Mucosa of rectum (tissue), 2 donors: ENCODE measurements at regions not wholly inside any gene's neighbourhood (a gene's known extent, or its start where the extent isn't known, plus 50 kb on each side); places are given as distances from the start of the nearest gene placed in this dataset.

Experiments
- H3K27ac ChIP-seq, 2 donors: one replicate each; pipeline ENCODE4 v1.7.0; 2013; ENCODE audit warnings: inconsistent platforms in 2 of 2, low read depth in 2 of 2, low read length in 2 of 2
- H3K27me3 ChIP-seq, 2 donors: one replicate each; pipeline ENCODE4 v1.7.0; 2013; ENCODE audit warnings: low read length in 2 of 2; ENCODE audit not compliant: control insufficient read depth in 2 of 2, insufficient read depth in 2 of 2
- H3K36me3 ChIP-seq, 2 donors: one replicate each; pipeline ENCODE4 v1.7.0; 2013; ENCODE audit warnings: low read length in 2 of 2; ENCODE audit not compliant: control insufficient read depth in 2 of 2, insufficient read depth in 2 of 2
- H3K4me1 ChIP-seq, 2 donors: one replicate each; pipeline ENCODE4 v1.7.0; 2013; ENCODE audit warnings: low read length in 2 of 2, mild to moderate bottlenecking in 1 of 2; ENCODE audit not compliant: control insufficient read depth in 2 of 2, insufficient read depth in 2 of 2
- H3K4me3 ChIP-seq, 2 donors: one replicate each; pipeline ENCODE4 v1.7.0; 2013; ENCODE audit warnings: low read length in 2 of 2
- H3K9ac ChIP-seq, 2 donors: one replicate each; pipeline ENCODE4 v1.7.0; 2013; ENCODE audit warnings: low read length in 2 of 2, low read depth in 1 of 2, mild to moderate bottlenecking in 1 of 2
- H3K9me3 ChIP-seq, 2 donors: one replicate each; pipeline ENCODE4 v1.7.0; 2013; ENCODE audit warnings: low read length in 2 of 2; ENCODE audit not compliant: control insufficient read depth in 2 of 2
- donor health status: healthy.
- donor health status: Normal muscosa, but diverticular disease.

- no peaks in the 10 kb centered on the region for H3K36me3 ChIP-seq
- H3K9ac ChIP-seq, result no peak overlapping the region
- H3K9me3 ChIP-seq, result no peaks in the 10 kb centered on the region
- no peaks in the 10 kb centered on the region for H3K4me1 ChIP-seq
- no peak overlapping the region for H3K4me3 ChIP-seq
- no peak overlapping the region for H3K27ac ChIP-seq
- H3K27me3 ChIP-seq, result no peaks in the 10 kb centered on the region
These were observed 467.7 kb upstream of the MEF2C start for GRCh38 chr5:89350684-89351083.

- Histone ChIP-seq H3K27me3 (no peaks in the 10 kb centered on the region), H3K9me3 (no peaks in the 10 kb centered on the region), H3K4me3 (no peak overlapping the region), H3K27ac (no peak overlapping the region), H3K36me3 (no peaks in the 10 kb centered on the region), H3K4me1 (no peaks in the 10 kb centered on the region), H3K9ac (no peak overlapping the region)
These were observed 466.4 kb upstream of the MEF2C start for GRCh38 chr5:89349246-89349980.

DNA sequence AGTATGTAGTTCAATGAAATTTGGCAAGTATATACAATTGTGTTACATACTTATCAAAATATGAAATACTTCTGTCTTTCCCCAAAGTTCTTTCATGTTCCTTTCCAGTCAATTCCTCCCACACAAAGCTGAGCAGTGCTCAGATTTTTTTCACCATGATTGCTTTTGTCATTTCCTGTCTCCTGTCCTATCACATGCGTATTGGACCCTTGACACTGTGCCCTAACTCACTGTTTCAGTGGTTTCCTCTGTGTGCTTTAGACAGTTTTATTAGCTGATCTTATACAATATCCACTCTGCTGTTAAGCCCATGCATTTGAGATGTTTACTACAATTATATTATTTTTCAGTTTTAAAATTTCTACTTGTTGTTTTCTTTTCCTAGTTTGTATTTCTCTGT, 463.6 kb upstream of the MEF2C start:
- Histone ChIP-seq H3K27ac (no peak overlapping the region), H3K9ac (no peak overlapping the region), H3K9me3 (no peaks in the 10 kb centered on the region), H3K27me3 (no peaks in the 10 kb centered on the region), H3K4me3 (no peak overlapping the region), H3K4me1 (peaks cover 0 to 5% of the 10 kb centered on the region in 2 donors), H3K36me3 (no peaks in the 10 kb centered on the region)

- H3K27ac ChIP-seq, result no peak overlapping the region
- no peak overlapping the region for H3K4me3 ChIP-seq
- no peaks in the 10 kb centered on the region for H3K27me3 ChIP-seq
- H3K9ac ChIP-seq, result no peak overlapping the region
- no peaks in the 10 kb centered on the region for H3K36me3 ChIP-seq
- no peaks in the 10 kb centered on the region for H3K9me3 ChIP-seq
- peaks cover 0 to 5% of the 10 kb centered on the region in 2 donors for H3K4me1 ChIP-seq
These were observed 460.7 kb upstream of the MEF2C start for GRCh38 chr5:89343666-89344065.

DNA sequence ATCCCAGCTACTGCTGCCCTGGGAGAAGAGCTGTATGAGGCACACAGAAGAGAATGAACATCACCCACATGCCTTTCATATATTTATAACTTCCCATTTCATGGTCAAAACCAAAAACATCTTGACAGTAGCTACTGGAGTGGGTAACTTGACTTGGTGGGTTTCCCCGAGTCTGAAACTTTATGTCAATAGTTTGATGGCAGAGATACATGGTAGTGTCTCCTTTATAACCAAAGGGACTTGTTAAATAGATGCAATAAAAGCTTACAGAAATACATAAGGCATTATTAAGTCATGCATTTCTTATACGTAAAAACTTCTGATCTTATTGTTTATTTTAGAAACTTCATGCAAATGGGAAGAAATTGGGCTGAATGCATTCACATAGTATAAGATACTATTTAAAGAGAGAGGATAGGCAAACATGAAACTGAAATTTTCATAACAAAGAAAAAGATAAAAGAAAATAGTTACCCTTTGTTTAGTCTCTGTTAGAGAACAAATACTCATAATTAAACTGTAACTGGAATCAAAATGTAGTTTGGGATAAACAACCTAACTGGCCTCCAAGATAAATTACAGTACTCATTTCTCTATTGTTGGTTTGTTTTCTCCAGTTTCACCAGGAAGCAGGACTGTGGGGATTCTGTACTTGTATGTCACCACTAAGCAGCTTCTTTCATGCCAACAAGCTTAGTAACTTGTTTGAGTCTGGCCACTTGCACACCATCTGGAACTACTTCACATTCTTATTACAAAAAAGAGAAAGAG, 459.3 kb upstream of the MEF2C start:
- H3K36me3 ChIP-seq, result no peaks in the 10 kb centered on the region
- H3K9ac ChIP-seq, result no peak overlapping the region
- H3K4me1 ChIP-seq, result peaks cover 0 to 5% of the 10 kb centered on the region in 2 donors
- no peak overlapping the region for H3K4me3 ChIP-seq
- no peaks in the 10 kb centered on the region for H3K9me3 ChIP-seq
- H3K27ac ChIP-seq, result no peak overlapping the region
- H3K27me3 ChIP-seq, result no peaks in the 10 kb centered on the region

GRCh38 chr5:89338935-89339334, 456.0 kb upstream of the MEF2C start:
- H3K4me1 ChIP-seq, result peaks cover 0 to 5% of the 10 kb centered on the region in 2 donors
- H3K4me3 ChIP-seq, result no peak overlapping the region
- no peak overlapping the region for H3K9ac ChIP-seq
- no peaks in the 10 kb centered on the region for H3K36me3 ChIP-seq
- no peaks in the 10 kb centered on the region for H3K27me3 ChIP-seq
- H3K9me3 ChIP-seq, result no peaks in the 10 kb centered on the region
- no peak overlapping the region for H3K27ac ChIP-seq

GRCh38 chr5:89336111-89336510, 453.1 kb upstream of the MEF2C start:
- Histone ChIP-seq H3K27ac (no peak overlapping the region), H3K9me3 (no peaks in the 10 kb centered on the region), H3K4me3 (no peak overlapping the region), H3K4me1 (no peaks in the 10 kb centered on the region), H3K36me3 (no peaks in the 10 kb centered on the region), H3K27me3 (no peaks in the 10 kb centered on the region), H3K9ac (no peak overlapping the region)

DNA sequence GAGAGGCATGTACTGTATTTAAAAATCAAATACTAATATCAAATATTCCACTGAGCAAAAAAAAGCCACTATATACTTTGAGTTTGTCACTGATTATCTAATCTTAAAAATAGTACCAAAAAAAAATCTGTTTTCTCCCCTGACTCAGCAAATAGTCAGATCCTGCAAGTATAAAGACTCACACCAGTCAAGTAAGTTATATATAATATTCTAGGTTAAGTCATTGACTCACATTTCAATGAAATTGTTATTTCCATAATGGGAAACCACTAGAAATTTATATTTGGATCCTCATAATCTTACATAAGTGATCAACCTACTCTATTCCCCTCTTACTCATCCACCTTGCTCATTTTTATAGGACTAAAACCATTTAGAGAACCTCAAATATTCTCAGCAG, 447.2 kb upstream of the MEF2C start:
- no peaks in the 10 kb centered on the region for H3K27me3 ChIP-seq
- no peak overlapping the region for H3K4me3 ChIP-seq
- H3K9me3 ChIP-seq, result no peaks in the 10 kb centered on the region
- no peak overlapping the region for H3K27ac ChIP-seq
- H3K9ac ChIP-seq, result no peak overlapping the region
- no peaks in the 10 kb centered on the region for H3K36me3 ChIP-seq
- no peaks in the 10 kb centered on the region for H3K4me1 ChIP-seq

DNA sequence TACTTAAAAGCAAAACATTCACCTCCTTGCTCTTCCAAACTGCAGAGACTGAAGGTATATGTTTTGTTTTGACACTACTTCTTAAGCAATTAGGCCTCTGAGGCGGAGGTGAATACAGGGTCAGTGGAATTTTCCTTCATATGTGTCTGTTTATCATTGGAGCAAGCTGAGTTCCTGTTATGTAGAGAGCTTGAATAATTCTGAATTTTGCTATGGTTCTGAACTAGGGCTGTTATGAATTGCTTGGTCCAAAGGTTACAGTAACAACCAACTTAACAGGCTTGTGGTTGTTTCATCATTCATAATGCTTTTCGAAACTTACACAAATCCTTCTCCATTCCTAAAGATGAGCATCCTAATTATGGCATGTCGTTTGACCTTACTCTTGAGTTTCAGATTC, 444.6 kb upstream of the MEF2C start:
- no peaks in the 10 kb centered on the region for H3K36me3 ChIP-seq
- H3K4me3 ChIP-seq, result no peak overlapping the region
- no peaks in the 10 kb centered on the region for H3K9me3 ChIP-seq
- H3K27me3 ChIP-seq, result no peaks in the 10 kb centered on the region
- no peaks in the 10 kb centered on the region for H3K4me1 ChIP-seq
- H3K9ac ChIP-seq, result no peak overlapping the region
- no peak overlapping the region for H3K27ac ChIP-seq

- Histone ChIP-seq H3K4me1 (no peaks in the 10 kb centered on the region), H3K9ac (no peak overlapping the region), H3K27ac (no peak overlapping the region), H3K4me3 (no peak overlapping the region), H3K27me3 (no peaks in the 10 kb centered on the region), H3K9me3 (no peaks in the 10 kb centered on the region), H3K36me3 (no peaks in the 10 kb centered on the region)
These were observed 442.0 kb upstream of the MEF2C start for GRCh38 chr5:89324990-89325389.
